ENCODE measurements at regions not wholly inside any gene's neighbourhood (a gene's known extent, or its start where the extent isn't known, plus 50 kb on each side); places are given as distances from the start of the nearest gene placed in this dataset.

GRCh38 chr3:76442374-76442915 lies 597.5 kb upstream of the ROBO2 start:
- Histone ChIP-seq H2BK120ac (ENCODE audit: low read depth, low read length) (no peak overlapping the region), H2BK5ac (ENCODE audit: low read depth, low read length, poor library complexity, severe bottlenecking) (no peak overlapping the region), H3K36me3 (ENCODE audit: control insufficient read depth in 1 of 2, insufficient read depth in 2 of 2, low read depth in 1 of 2, low read length in 2 of 2) (no peaks in the 10 kb centered on the region), H2BK15ac (ENCODE audit: low read depth, poor library complexity, severe bottlenecking) (no peak overlapping the region), H2AK5ac (ENCODE audit: low read length, severe bottlenecking) (no peak overlapping the region), H3K9ac (ENCODE audit: low read length) (no peak overlapping the region), H4K8ac (ENCODE audit: low read length) (no peak overlapping the region), H3K23ac (ENCODE audit: low read length in 2 of 2) (no peak overlapping the region), H3K4me2 (ENCODE audit: low read length, poor library complexity, severe bottlenecking) (no peak overlapping the region), H4K91ac (ENCODE audit: low read length) (no peak overlapping the region), H3K9me3 (ENCODE audit: control insufficient read depth, low read length) (no peaks in the 10 kb centered on the region), H3K27ac (ENCODE audit: low read length, poor library complexity, severe bottlenecking) (no peak overlapping the region), H3K4me3 (ENCODE audit: insufficient read depth in 1 of 2, low read depth in 1 of 2, low read length in 2 of 2) (no peak overlapping the region), H3K14ac (ENCODE audit: low read length in 2 of 2) (no peak overlapping the region), H3K4me1 (ENCODE audit: control insufficient read depth, insufficient read depth, low read depth, low read length) (no peaks in the 10 kb centered on the region), H3K18ac (ENCODE audit: low read depth in 1 of 2, low read length in 2 of 2) (no peak overlapping the region), H2AFZ (ENCODE audit: low read depth, low read length) (no peak overlapping the region), H3K27me3 (ENCODE audit: control insufficient read depth in 1 of 2, insufficient read depth in 1 of 2, low read length in 2 of 2) (no peaks in the 10 kb centered on the region), H2BK12ac (ENCODE audit: low read length in 2 of 2) (no peak overlapping the region), H3K4ac (ENCODE audit: low read depth in 1 of 2, low read length in 2 of 2) (no peak overlapping the region), H3K79me1 (replicated peaks; ENCODE audit: low read length, poor library complexity, severe bottlenecking) (no peaks in the 10 kb centered on the region)
- 91% methylated on average over 7 of the region's 8 CpGs for WGBS
- no peak for DNase-seq

- no peaks in the 10 kb centered on the region for H3K27me3 ChIP-seq (ENCODE audit: control insufficient read depth in 1 of 2, insufficient read depth in 1 of 2, low read length in 2 of 2)
- H4K91ac ChIP-seq (ENCODE audit: low read length), result no peak overlapping the region
- no peak overlapping the region for H2BK120ac ChIP-seq (ENCODE audit: low read depth, low read length)
- H3K4ac ChIP-seq (ENCODE audit: low read depth in 1 of 2, low read length in 2 of 2), result no peak overlapping the region
- 100% methylated on average over 2 of the region's 3 CpGs for WGBS
- no peak overlapping the region for H2BK15ac ChIP-seq (ENCODE audit: low read depth, poor library complexity, severe bottlenecking)
- no peak overlapping the region for H3K4me3 ChIP-seq (ENCODE audit: insufficient read depth in 1 of 2, low read depth in 1 of 2, low read length in 2 of 2)
- H2AFZ ChIP-seq (ENCODE audit: low read depth, low read length), result no peak overlapping the region
- H3K79me1 ChIP-seq (replicated peaks; ENCODE audit: low read length, poor library complexity, severe bottlenecking), result no peaks in the 10 kb centered on the region
- H3K9me3 ChIP-seq (ENCODE audit: control insufficient read depth, low read length), result no peaks in the 10 kb centered on the region
- H3K9ac ChIP-seq (ENCODE audit: low read length), result no peak overlapping the region
- H3K4me1 ChIP-seq (ENCODE audit: control insufficient read depth, insufficient read depth, low read depth, low read length), result no peaks in the 10 kb centered on the region
- no peak overlapping the region for H3K23ac ChIP-seq (ENCODE audit: low read length in 2 of 2)
- no peak overlapping the region for H3K4me2 ChIP-seq (ENCODE audit: low read length, poor library complexity, severe bottlenecking)
- no peak overlapping the region for H4K8ac ChIP-seq (ENCODE audit: low read length)
- H3K18ac ChIP-seq (ENCODE audit: low read depth in 1 of 2, low read length in 2 of 2), result no peak overlapping the region
- no peak overlapping the region for H2AK5ac ChIP-seq (ENCODE audit: low read length, severe bottlenecking)
- no peak overlapping the region for H3K14ac ChIP-seq (ENCODE audit: low read length in 2 of 2)
- H3K36me3 ChIP-seq (ENCODE audit: control insufficient read depth in 1 of 2, insufficient read depth in 2 of 2, low read depth in 1 of 2, low read length in 2 of 2), result no peaks in the 10 kb centered on the region
- H2BK5ac ChIP-seq (ENCODE audit: low read depth, low read length, poor library complexity, severe bottlenecking), result no peak overlapping the region
- H3K27ac ChIP-seq (ENCODE audit: low read length, poor library complexity, severe bottlenecking), result no peak overlapping the region
- no peak overlapping the region for H2BK12ac ChIP-seq (ENCODE audit: low read length in 2 of 2)
- no peak for DNase-seq
These were observed 583.6 kb upstream of the ROBO2 start for GRCh38 chr3:76456322-76456721.

- H4K8ac ChIP-seq (ENCODE audit: low read length), result no peak overlapping the region
- no peak overlapping the region for H2AFZ ChIP-seq (ENCODE audit: low read depth, low read length)
- no peak overlapping the region for H3K18ac ChIP-seq (ENCODE audit: low read depth in 1 of 2, low read length in 2 of 2)
- H2BK12ac ChIP-seq (ENCODE audit: low read length in 2 of 2), result no peak overlapping the region
- H3K4me2 ChIP-seq (ENCODE audit: low read length, poor library complexity, severe bottlenecking), result no peak overlapping the region
- no peak overlapping the region for H2BK15ac ChIP-seq (ENCODE audit: low read depth, poor library complexity, severe bottlenecking)
- H3K4ac ChIP-seq (ENCODE audit: low read depth in 1 of 2, low read length in 2 of 2), result no peak overlapping the region
- WGBS, result 87% methylated on average over 3 of the region's 4 CpGs
- no peak overlapping the region for H4K91ac ChIP-seq (ENCODE audit: low read length)
- no peaks in the 10 kb centered on the region for H3K36me3 ChIP-seq (ENCODE audit: control insufficient read depth in 1 of 2, insufficient read depth in 2 of 2, low read depth in 1 of 2, low read length in 2 of 2)
- no peak overlapping the region for H3K14ac ChIP-seq (ENCODE audit: low read length in 2 of 2)
- no peaks in the 10 kb centered on the region for H3K79me1 ChIP-seq (replicated peaks; ENCODE audit: low read length, poor library complexity, severe bottlenecking)
- H3K4me1 ChIP-seq (ENCODE audit: control insufficient read depth, insufficient read depth, low read depth, low read length), result no peaks in the 10 kb centered on the region
- no peak overlapping the region for H3K23ac ChIP-seq (ENCODE audit: low read length in 2 of 2)
- DNase-seq, result no peak
- H3K27me3 ChIP-seq (ENCODE audit: control insufficient read depth in 1 of 2, insufficient read depth in 1 of 2, low read length in 2 of 2), result no peaks in the 10 kb centered on the region
- H3K9ac ChIP-seq (ENCODE audit: low read length), result no peak overlapping the region
- no peak overlapping the region for H2BK120ac ChIP-seq (ENCODE audit: low read depth, low read length)
- H3K9me3 ChIP-seq (ENCODE audit: control insufficient read depth, low read length), result no peaks in the 10 kb centered on the region
- no peak overlapping the region for H2AK5ac ChIP-seq (ENCODE audit: low read length, severe bottlenecking)
- no peak overlapping the region for H3K27ac ChIP-seq (ENCODE audit: low read length, poor library complexity, severe bottlenecking)
- H2BK5ac ChIP-seq (ENCODE audit: low read depth, low read length, poor library complexity, severe bottlenecking), result no peak overlapping the region
- H3K4me3 ChIP-seq (ENCODE audit: insufficient read depth in 1 of 2, low read depth in 1 of 2, low read length in 2 of 2), result no peak overlapping the region
These were observed 576.4 kb upstream of the ROBO2 start for GRCh38 chr3:76463501-76463900.

GRCh38 chr3:76470285-76470684 lies 569.6 kb upstream of the ROBO2 start:
- Histone ChIP-seq H2BK5ac (ENCODE audit: low read depth, low read length, poor library complexity, severe bottlenecking) (no peak overlapping the region), H3K27ac (ENCODE audit: low read length, poor library complexity, severe bottlenecking) (no peak overlapping the region), H3K4me3 (ENCODE audit: insufficient read depth in 1 of 2, low read depth in 1 of 2, low read length in 2 of 2) (no peak overlapping the region), H3K79me1 (replicated peaks; ENCODE audit: low read length, poor library complexity, severe bottlenecking) (no peaks in the 10 kb centered on the region), H2BK12ac (ENCODE audit: low read length in 2 of 2) (no peak overlapping the region), H3K27me3 (ENCODE audit: control insufficient read depth in 1 of 2, insufficient read depth in 1 of 2, low read length in 2 of 2) (no peaks in the 10 kb centered on the region), H3K9me3 (ENCODE audit: control insufficient read depth, low read length) (peaks cover 5% of the 10 kb centered on the region), H3K4me1 (ENCODE audit: control insufficient read depth, insufficient read depth, low read depth, low read length) (peaks cover 4% of the 10 kb centered on the region), H3K4me2 (ENCODE audit: low read length, poor library complexity, severe bottlenecking) (no peak overlapping the region), H3K4ac (ENCODE audit: low read depth in 1 of 2, low read length in 2 of 2) (no peak overlapping the region), H2AK5ac (ENCODE audit: low read length, severe bottlenecking) (no peak overlapping the region), H3K9ac (ENCODE audit: low read length) (no peak overlapping the region), H3K23ac (ENCODE audit: low read length in 2 of 2) (no peak overlapping the region), H3K18ac (ENCODE audit: low read depth in 1 of 2, low read length in 2 of 2) (no peak overlapping the region), H2BK120ac (ENCODE audit: low read depth, low read length) (no peak overlapping the region), H2AFZ (ENCODE audit: low read depth, low read length) (no peak overlapping the region), H4K8ac (ENCODE audit: low read length) (no peak overlapping the region), H4K91ac (ENCODE audit: low read length) (no peak overlapping the region), H3K14ac (ENCODE audit: low read length in 2 of 2) (peak overlapping the region in 1 of 2 experiments; percentile 1), H2BK15ac (ENCODE audit: low read depth, poor library complexity, severe bottlenecking) (no peak overlapping the region), H3K36me3 (ENCODE audit: control insufficient read depth in 1 of 2, insufficient read depth in 2 of 2, low read depth in 1 of 2, low read length in 2 of 2) (no peaks in the 10 kb centered on the region)
- DNase-seq, result peak; percentile 77
- WGBS, result no CpG with 5 or more reads among the region's 2 CpGs

Measured in mesenchymal stem cell (in vitro differentiated cells and primary cell).